GM23248 (cell line): ENCODE measurements at regions not wholly inside any gene's neighbourhood (a gene's known extent, or its start where the extent isn't known, plus 50 kb on each side); places are given as distances from the start of the nearest gene placed in this dataset.

Experiments used
- EZH2 ChIP-seq: fragments of 200-600 bp; sonication (generic); IDR thresholded peaks from 2 replicates; pipeline ENCODE4 v1.6.1; 2018; ENCODE audit warnings: antibody characterized with exemption, mild to moderate bottlenecking; ENCODE audit not compliant: insufficient read depth, poor library complexity, severe bottlenecking
- EZH2phosphoT487 ChIP-seq: fragments of 200-600 bp; sonication (generic); IDR thresholded peaks from 2 replicates; pipeline ENCODE4 v1.6.1; 2018; ENCODE audit warnings: antibody characterized with exemption, moderate library complexity, mild to moderate bottlenecking, low read depth; ENCODE audit not compliant: insufficient read depth

DNA sequence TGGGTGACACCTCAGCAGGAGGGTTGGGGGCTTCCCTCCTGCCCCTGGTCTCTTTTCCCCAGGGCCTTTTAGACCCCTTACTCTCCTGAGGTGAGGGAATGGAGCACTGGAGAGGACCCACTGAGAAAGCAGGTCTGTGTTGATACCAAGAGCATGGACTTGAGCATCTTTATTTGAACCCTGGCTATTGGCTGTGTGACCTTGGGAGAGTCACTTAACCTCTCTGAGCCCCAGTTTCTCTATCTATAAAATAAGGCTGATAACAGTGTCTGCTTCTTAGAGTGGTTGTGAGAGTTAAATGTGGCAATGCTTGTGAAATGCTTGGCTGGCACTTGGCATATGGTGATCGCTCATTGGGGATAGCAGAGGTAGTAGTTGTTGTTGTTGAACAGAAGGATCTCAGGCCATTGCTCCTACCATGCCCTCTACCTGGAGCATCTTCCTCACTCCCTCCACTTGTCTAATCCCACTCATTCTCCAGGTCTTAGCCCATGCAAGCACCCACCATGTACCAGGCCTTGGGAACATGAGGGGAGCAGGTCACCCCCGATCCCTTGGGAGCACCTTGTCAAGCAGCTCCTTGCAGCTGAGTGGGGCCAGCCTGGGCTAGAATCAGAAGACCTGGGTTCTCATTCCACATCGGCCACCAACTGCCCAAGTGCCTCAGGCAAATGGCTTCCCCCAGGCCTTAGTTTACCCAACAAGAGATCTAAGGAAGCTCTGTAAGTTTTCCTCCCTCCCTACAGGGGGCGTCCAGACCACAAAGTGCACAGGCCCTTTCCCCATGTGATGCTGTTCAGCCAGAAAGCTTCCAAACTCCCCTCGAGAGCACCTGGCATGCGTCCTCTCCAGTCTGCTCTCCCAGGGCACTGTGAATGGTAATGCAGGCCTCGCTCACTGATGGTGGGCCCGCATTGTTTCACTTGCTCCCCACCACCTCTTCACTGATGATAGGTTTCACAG lies 96.7 kb downstream of the LSM3 start:
- TF ChIP-seq EZH2 = no peak
- no peak for TF ChIP-seq EZH2phosphoT487
